ENCODE measurements at regions not wholly inside any gene's neighbourhood (a gene's known extent, or its start where the extent isn't known, plus 50 kb on each side); places are given as distances from the start of the nearest gene placed in this dataset.
A peak's percentile ranks its signal among the peaks of the same experiment; 100 is the strongest.

DNA sequence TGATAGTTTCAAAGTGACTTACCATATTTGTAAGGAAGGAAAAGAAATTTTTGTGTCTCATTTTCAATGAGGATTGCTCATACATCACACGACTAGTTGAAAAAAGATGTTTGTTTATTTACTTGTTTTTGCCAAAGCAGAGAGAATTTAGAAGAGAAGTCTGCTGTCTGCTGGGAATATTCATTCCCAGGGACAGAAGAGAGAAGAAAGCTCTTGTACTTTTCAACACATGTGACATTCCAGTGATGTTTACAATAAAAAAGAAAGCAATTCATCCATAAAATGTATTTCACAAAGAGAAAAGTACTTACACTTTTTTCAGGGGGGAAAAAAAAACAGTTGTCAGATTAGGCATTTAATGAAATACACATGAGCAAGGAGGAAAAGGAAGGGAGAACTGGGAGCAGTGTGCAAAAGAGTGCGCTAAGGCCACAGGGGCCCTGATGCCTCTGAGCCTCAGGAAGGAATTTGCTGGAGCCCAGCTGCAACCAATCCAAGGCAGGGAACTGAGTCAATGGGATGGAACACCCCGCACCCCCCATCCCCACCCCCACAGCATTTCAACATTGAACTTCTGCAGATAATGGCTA is 115.0 kb downstream of the RPAP3 start:
- Histone ChIP-seq H2AFZ (no peak overlapping the region), H3K4me1 (ENCODE audit: insufficient read depth) (peaks cover 18% of the 10 kb centered on the region), H3K9me3 (ENCODE audit: low read depth) (no peaks in the 10 kb centered on the region), H3K9me2 (ENCODE audit: insufficient read depth) (no peaks in the 10 kb centered on the region), H3K9ac (no peak overlapping the region), H3K79me2 (ENCODE audit: insufficient read depth) (no peaks in the 10 kb centered on the region), H3K36me3 (ENCODE audit: low read depth) (no peaks in the 10 kb centered on the region), H4K20me1 (ENCODE audit: insufficient read depth) (no peaks in the 10 kb centered on the region; the same call in 1 of the 2 replicates), H3K27ac (no peak overlapping the region), H3F3A (ENCODE audit: insufficient read depth) (no peaks in the 10 kb centered on the region), H3K4me2 (ENCODE audit: unreplicated experiment) (no peak overlapping the region), H3K4me3 (no peak overlapping the region), H3K27me3 (replicated peaks; ENCODE audit: insufficient read depth) (no peaks in the 10 kb centered on the region)
- peak; percentile 17 for DNase-seq
- WGBS, 2 experiments (ENCODE audit: low coverage in 1 of 2, low lambda C conversion rate in 2 of 2, missing lambda C conversion rate in 2 of 2), result 5 to 11% methylated on average over 3 of the region's 3 CpGs
- in situ Hi-C loops (cut with MboI), result no loop called here
- no peak for TF ChIP-seq EZH2phosphoT487 (IDR thresholded peaks at IDR 0.05; ENCODE audit: insufficient read depth, low read depth)
- no peak for TF ChIP-seq EZH2 (IDR thresholded peaks at IDR 0.05; ENCODE audit: insufficient read depth, poor library complexity, severe bottlenecking)

DNA sequence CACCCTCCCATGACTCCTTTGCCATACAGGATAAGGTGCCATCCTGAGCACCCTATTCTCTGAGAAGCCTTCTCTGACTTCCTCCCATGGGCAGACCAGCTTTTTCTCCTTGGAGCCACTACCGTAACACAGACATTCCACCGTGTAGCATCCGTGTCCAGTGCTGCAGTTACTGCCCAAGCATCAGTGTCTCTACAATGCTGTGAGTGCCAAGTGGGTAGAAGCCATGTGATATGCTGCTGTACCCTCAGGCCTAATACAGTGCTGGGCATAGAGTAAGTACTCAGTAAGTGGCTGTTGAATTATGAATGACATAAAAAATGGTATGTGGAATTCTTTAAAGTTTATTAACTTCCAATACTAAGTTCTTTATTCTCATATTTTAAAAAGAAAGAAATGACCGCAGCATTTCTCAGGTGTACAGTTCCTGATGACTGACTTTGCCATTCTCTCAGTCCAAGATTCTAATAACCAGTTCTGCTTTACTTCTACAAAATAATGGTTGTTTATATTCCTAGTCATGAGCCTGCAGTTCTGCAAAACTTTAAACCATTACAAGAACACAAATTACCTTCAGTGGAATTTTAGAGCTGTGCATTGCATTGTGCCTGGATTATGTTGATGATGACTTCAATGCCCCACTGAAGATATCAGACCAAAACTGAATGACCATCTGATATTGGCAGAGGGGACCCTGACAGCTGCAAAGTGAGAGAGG is 118.7 kb downstream of the RPAP3 start:
- Histone ChIP-seq H3K9ac (no peak overlapping the region), H3K9me2 (ENCODE audit: insufficient read depth) (no peaks in the 10 kb centered on the region), H3K4me2 (ENCODE audit: unreplicated experiment) (no peak overlapping the region), H3F3A (ENCODE audit: insufficient read depth) (no peaks in the 10 kb centered on the region), H3K4me1 (ENCODE audit: insufficient read depth) (peaks cover 17% of the 10 kb centered on the region), H3K9me3 (ENCODE audit: low read depth) (no peaks in the 10 kb centered on the region), H3K79me2 (ENCODE audit: insufficient read depth) (no peaks in the 10 kb centered on the region), H3K27ac (no peak overlapping the region), H2AFZ (no peak overlapping the region), H3K4me3 (no peak overlapping the region), H4K20me1 (ENCODE audit: insufficient read depth) (no peaks in the 10 kb centered on the region; the same call in 1 of the 2 replicates), H3K36me3 (ENCODE audit: low read depth) (no peaks in the 10 kb centered on the region), H3K27me3 (replicated peaks; ENCODE audit: insufficient read depth) (no peaks in the 10 kb centered on the region)
- TF ChIP-seq EZH2 (IDR thresholded peaks at IDR 0.05; ENCODE audit: insufficient read depth, poor library complexity, severe bottlenecking), result no peak
- no peak for TF ChIP-seq EZH2phosphoT487 (IDR thresholded peaks at IDR 0.05; ENCODE audit: insufficient read depth, low read depth)
- WGBS, 2 experiments (ENCODE audit: low coverage in 1 of 2, low lambda C conversion rate in 2 of 2, missing lambda C conversion rate in 2 of 2), result 45 to 49% methylated on average over 4 of the region's 4 CpGs
- in situ Hi-C loops (cut with MboI), result no loop called here
- DNase-seq, result no peak

DNA sequence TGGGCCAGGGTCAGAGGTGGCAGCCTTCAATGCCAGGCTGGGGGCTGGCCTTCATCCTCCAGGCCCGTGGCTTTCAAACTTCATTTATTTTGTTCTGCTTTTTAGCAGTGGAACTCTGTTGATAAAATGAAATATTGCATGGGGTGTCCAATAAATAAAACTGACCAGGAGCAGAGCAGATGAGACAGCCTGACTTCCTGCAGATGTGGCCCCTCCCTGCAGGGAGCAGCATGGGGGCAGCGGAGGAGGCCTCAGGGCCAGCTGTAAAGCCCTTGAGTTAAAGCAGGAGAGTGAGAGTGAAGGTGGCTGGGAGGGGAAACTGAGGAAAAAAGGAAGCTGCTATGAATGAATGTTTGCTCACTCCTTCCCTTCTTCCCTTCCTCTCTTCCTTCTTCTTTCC is 120.3 kb downstream of the RPAP3 start:
- Histone ChIP-seq H3K4me1 (ENCODE audit: insufficient read depth) (peaks cover 6% of the 10 kb centered on the region; the same call in 1 of the 2 replicates), H3K9me3 (ENCODE audit: low read depth) (no peaks in the 10 kb centered on the region), H3K4me2 (ENCODE audit: unreplicated experiment) (no peak overlapping the region), H3K27ac (no peak overlapping the region), H3K4me3 (no peak overlapping the region), H2AFZ (no peak overlapping the region), H3K27me3 (replicated peaks; ENCODE audit: insufficient read depth) (no peaks in the 10 kb centered on the region), H3K9ac (no peak overlapping the region), H3F3A (ENCODE audit: insufficient read depth) (no peaks in the 10 kb centered on the region), H3K36me3 (ENCODE audit: low read depth) (no peaks in the 10 kb centered on the region), H4K20me1 (ENCODE audit: insufficient read depth) (no peaks in the 10 kb centered on the region; the same call in 1 of the 2 replicates), H3K79me2 (ENCODE audit: insufficient read depth) (no peaks in the 10 kb centered on the region), H3K9me2 (ENCODE audit: insufficient read depth) (no peaks in the 10 kb centered on the region)
- no peak for DNase-seq
- no peak for TF ChIP-seq EZH2 (IDR thresholded peaks at IDR 0.05; ENCODE audit: insufficient read depth, poor library complexity, severe bottlenecking)
- TF ChIP-seq EZH2phosphoT487 (IDR thresholded peaks at IDR 0.05; ENCODE audit: insufficient read depth, low read depth), result no peak
- in situ Hi-C loops (cut with MboI), result no loop called here
- 35 to 49% methylated on average over 2 of the region's 2 CpGs for WGBS, 2 experiments (ENCODE audit: low coverage in 1 of 2, low lambda C conversion rate in 2 of 2, missing lambda C conversion rate in 2 of 2)

DNA sequence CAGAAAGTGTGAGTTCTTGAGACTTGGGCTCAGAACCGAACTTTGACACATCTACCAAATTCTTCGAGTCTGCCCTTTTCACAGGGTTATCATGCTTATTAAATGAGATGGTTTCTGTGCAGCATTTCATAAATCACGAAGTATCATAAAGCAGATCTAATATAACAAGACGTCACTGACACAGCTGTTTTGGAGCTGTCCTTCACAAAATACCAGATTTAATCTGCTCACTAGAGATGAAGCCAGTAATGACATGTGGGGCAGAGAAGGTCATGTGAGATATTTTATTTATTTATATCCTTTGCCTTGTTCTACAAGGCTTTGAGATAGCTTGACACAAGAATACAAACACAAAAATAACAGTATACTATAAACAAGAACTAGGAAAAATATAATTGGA is 127.0 kb downstream of the RPAP3 start:
- Histone ChIP-seq H3K9ac (no peak overlapping the region), H3K79me2 (ENCODE audit: insufficient read depth) (no peaks in the 10 kb centered on the region), H3K4me2 (ENCODE audit: unreplicated experiment) (no peak overlapping the region), H3K27ac (no peak overlapping the region), H3K27me3 (replicated peaks; ENCODE audit: insufficient read depth) (peaks cover 18% of the 10 kb centered on the region; the same call in 1 of the 2 replicates), H3K9me2 (ENCODE audit: insufficient read depth) (no peaks in the 10 kb centered on the region), H2AFZ (no peak overlapping the region), H3K36me3 (ENCODE audit: low read depth) (no peaks in the 10 kb centered on the region), H3F3A (ENCODE audit: insufficient read depth) (no peaks in the 10 kb centered on the region), H3K4me3 (no peak overlapping the region), H3K4me1 (ENCODE audit: insufficient read depth) (no peaks in the 10 kb centered on the region), H4K20me1 (ENCODE audit: insufficient read depth) (no peaks in the 10 kb centered on the region), H3K9me3 (ENCODE audit: low read depth) (no peaks in the 10 kb centered on the region)
- DNase-seq, result no peak
- TF ChIP-seq EZH2 (IDR thresholded peaks at IDR 0.05; ENCODE audit: insufficient read depth, poor library complexity, severe bottlenecking), result no peak
- TF ChIP-seq EZH2phosphoT487 (IDR thresholded peaks at IDR 0.05; ENCODE audit: insufficient read depth, low read depth), result no peak
- 24 to 33% methylated on average over 4 of the region's 4 CpGs for WGBS, 2 experiments (ENCODE audit: low coverage in 1 of 2, low lambda C conversion rate in 2 of 2, missing lambda C conversion rate in 2 of 2)
- in situ Hi-C loops (cut with MboI), result no loop called here
